Neural progenitor cell (in vitro differentiated cells): ENCODE measurements at regions not wholly inside any gene's neighbourhood (a gene's known extent, or its start where the extent isn't known, plus 50 kb on each side); places are given as distances from the start of the nearest gene placed in this dataset.

Experiments used
- DNase-seq: peaks from one replicate; pipeline ENCODE4 v3.0.0-alpha.2; 2016; ENCODE audit warnings: low spot score
- H2AFZ ChIP-seq: fragments of 200-600 bp; sonication (generic); replicated peaks from 2 replicates; pipeline ENCODE4 v1.6.1; 2016; ENCODE audit warnings: antibody characterized with exemption
- H3F3A ChIP-seq: fragments of 200-600 bp; sonication (generic); 2 replicates; pipeline ENCODE4 v1.6.1; 2016; ENCODE audit warnings: antibody characterized with exemption, low read depth
- H3K27ac ChIP-seq: fragments of 200-600 bp; sonication (generic); 2 replicates; pipeline ENCODE4 v1.5.1; 2016; ENCODE audit warnings: mild to moderate bottlenecking
- H3K27me3 ChIP-seq: fragments of 200-600 bp; sonication (generic); 2 replicates; pipeline ENCODE4 v1.6.1; 2016; ENCODE audit warnings: mild to moderate bottlenecking, moderate library complexity
- H3K36me3 ChIP-seq: fragments of 200-600 bp; sonication (generic); 2 replicates; pipeline ENCODE4 v1.5.1; 2016
- H3K4me1 ChIP-seq: fragments of 200-600 bp; sonication (generic); 2 replicates; pipeline ENCODE4 v1.6.1; 2016; ENCODE audit warnings: mixed run types
- H3K4me2 ChIP-seq: fragments of 200-600 bp; sonication (generic); 2 replicates; pipeline ENCODE4 v1.6.1; 2016
- H3K4me3 ChIP-seq: fragments of 200-600 bp; sonication (generic); 2 replicates; pipeline ENCODE4 v1.5.1; 2016
- H3K79me2 ChIP-seq: fragments of 200-600 bp; sonication (generic); 2 replicates; pipeline ENCODE4 v1.6.1; 2016; ENCODE audit warnings: low read depth
- H3K9ac ChIP-seq: fragments of 200-600 bp; sonication (generic); 2 replicates; pipeline ENCODE4 v1.6.1; 2016
- H3K9me3 ChIP-seq: fragments of 200-600 bp; sonication (generic); 2 replicates; pipeline ENCODE4 v1.5.1; 2016; ENCODE audit warnings: low read depth
- H4K20me1 ChIP-seq: fragments of 200-600 bp; sonication (generic); 2 replicates; pipeline ENCODE4 v1.6.1; 2016; ENCODE audit warnings: low read depth
- H3K27ac Mint-ChIP-seq: 3 replicates; pipeline ENCODE4 v1.8.0; 2021; ENCODE audit warnings: mixed read lengths
- H3K27me3 Mint-ChIP-seq: 2 replicates; pipeline ENCODE4 v1.8.0; 2022; ENCODE audit warnings: low read depth, mild to moderate bottlenecking, inconsistent platforms, moderate library complexity, mixed read lengths; ENCODE audit not compliant: insufficient read depth
- H3K36me3 Mint-ChIP-seq: 3 replicates; pipeline ENCODE4 v1.8.0; 2021; ENCODE audit warnings: mixed read lengths
- H3K4me1 Mint-ChIP-seq: 3 replicates; pipeline ENCODE4 v1.8.0; 2021; ENCODE audit warnings: mixed read lengths
- H3K4me3 Mint-ChIP-seq: 3 replicates; pipeline ENCODE4 v1.8.0; 2021; ENCODE audit warnings: mild to moderate bottlenecking, moderate library complexity, mixed read lengths
- H3K9me3 Mint-ChIP-seq: 3 replicates; pipeline ENCODE4 v1.8.0; 2020; ENCODE audit warnings: mixed read lengths
- EZH2 ChIP-seq: fragments of 200-600 bp; sonication (generic); IDR thresholded peaks from 2 replicates; pipeline ENCODE4 v1.6.1; 2017; ENCODE audit warnings: antibody characterized with exemption, mild to moderate bottlenecking, moderate library complexity
- EZH2phosphoT487 ChIP-seq: fragments of 200-600 bp; sonication (generic); IDR thresholded peaks from 2 replicates; pipeline ENCODE4 v1.6.1; 2017; ENCODE audit warnings: antibody characterized with exemption
- TF ChIP-seq, protein P1 (sequence below): fragments of 200-600 bp; sonication (generic); IDR thresholded peaks from 2 replicates; pipeline ENCODE4 v1.5.1; 2017; ENCODE audit warnings: antibody characterized with exemption, mild to moderate bottlenecking

DNA sequence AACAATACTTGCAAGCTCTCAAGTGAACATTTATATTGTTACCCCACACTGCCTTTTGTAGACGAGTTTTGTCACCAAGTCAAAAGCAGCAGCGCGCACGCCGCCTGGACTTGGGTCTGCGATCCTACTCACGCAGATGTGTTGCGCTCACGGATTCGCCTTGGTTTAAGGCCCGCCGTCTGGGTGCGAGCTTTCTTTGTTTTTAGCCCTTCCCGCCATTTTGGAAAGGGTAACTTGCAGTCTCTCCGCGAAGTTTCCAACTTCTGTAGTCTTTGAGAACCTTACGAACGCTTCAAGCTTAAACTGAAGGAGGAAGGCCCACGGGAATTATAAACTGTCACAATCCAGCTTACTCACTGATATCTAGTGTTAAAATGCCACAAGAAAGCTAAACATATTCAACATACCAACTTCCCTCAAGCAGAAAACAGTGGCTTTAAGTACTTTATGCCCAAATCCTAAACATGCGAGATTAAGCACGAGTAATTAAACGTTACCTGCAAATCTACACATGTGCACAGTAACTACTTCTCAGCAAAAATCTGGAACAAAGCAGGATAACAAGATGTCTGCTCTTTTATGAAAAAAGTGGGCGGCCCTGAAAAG, 80.4 kb upstream of the BTN3A2 start:
- Mint-ChIP-seq H3K4me1 (peaks cover 27% of the 10 kb centered on the region), H3K27ac (peak overlapping the region; percentile 97), H3K4me3 (peak overlapping the region; percentile 96), H3K27me3 (peaks cover 15% of the 10 kb centered on the region), H3K36me3 (peaks cover 4% of the 10 kb centered on the region), H3K9me3 (peaks cover 6% of the 10 kb centered on the region)
- H2AFZ ChIP-seq: no peak overlapping the region
- peaks cover 23% of the 10 kb centered on the region for H3F3A ChIP-seq
- H3K36me3 ChIP-seq: no peaks in the 10 kb centered on the region
- peak overlapping the region; percentile 77 for H3K4me3 ChIP-seq
- H4K20me1 ChIP-seq: no peaks in the 10 kb centered on the region
- H3K27me3 ChIP-seq: no peaks in the 10 kb centered on the region
- peak overlapping the region; percentile 56 for H3K9ac ChIP-seq
- TF ChIP-seq EZH2phosphoT487 (no peak), EZH2 (no peak)
- TF ChIP-seq, protein P1, sequence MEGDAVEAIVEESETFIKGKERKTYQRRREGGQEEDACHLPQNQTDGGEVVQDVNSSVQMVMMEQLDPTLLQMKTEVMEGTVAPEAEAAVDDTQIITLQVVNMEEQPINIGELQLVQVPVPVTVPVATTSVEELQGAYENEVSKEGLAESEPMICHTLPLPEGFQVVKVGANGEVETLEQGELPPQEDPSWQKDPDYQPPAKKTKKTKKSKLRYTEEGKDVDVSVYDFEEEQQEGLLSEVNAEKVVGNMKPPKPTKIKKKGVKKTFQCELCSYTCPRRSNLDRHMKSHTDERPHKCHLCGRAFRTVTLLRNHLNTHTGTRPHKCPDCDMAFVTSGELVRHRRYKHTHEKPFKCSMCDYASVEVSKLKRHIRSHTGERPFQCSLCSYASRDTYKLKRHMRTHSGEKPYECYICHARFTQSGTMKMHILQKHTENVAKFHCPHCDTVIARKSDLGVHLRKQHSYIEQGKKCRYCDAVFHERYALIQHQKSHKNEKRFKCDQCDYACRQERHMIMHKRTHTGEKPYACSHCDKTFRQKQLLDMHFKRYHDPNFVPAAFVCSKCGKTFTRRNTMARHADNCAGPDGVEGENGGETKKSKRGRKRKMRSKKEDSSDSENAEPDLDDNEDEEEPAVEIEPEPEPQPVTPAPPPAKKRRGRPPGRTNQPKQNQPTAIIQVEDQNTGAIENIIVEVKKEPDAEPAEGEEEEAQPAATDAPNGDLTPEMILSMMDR: no peak
- no peaks in the 10 kb centered on the region for H3K4me1 ChIP-seq
- peak overlapping the region; percentile 65 for H3K27ac ChIP-seq
- H3K9me3 ChIP-seq: no peaks in the 10 kb centered on the region
- peak; percentile 82 for DNase-seq
- peaks cover 19% of the 10 kb centered on the region for H3K79me2 ChIP-seq
- peak overlapping the region; percentile 81 for H3K4me2 ChIP-seq

DNA sequence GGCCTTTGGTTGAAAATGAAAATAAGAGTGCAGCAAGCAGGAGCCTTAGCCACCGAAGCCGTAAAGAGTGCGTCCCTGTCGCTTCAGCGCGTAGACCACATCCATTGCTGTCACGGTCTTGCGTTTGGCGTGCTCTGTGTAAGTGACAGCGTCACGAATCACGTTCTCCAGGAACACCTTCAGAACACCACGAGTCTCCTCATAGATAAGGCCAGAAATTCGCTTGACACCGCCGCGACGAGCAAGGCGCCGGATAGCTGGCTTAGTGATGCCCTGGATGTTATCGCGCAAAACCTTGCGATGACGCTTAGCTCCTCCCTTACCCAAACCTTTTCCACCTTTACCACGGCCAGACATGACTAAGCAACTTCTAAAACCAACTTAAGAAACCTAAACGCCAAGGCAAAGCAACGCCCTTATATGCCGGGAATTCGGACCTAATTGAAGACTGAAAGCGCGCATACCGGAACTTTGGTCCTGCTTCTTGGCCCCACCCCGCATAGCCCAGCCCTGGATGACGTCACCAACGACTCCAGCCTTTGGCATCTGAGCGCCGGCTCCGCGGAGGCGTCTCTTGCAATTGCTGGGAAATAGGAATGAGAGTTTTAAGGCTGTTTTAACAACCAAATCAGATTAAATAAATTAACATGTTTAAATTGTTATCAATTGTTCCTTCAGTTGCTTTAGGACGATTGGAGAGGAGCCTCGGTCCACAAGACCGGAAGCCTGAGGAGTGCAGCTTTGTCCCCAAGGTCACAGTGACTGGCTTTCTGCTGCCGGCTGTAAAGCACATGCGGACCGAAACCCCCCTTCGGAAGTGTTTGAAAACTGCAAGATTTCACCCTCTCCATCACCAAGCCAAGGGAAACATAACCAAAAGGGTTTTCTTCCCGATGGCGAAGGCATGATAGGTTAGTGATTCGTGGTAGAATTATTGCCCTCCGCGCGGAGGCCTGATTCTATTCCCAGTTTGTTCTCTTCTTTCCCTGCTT, 79.6 kb upstream of the BTN3A2 start:
- Histone ChIP-seq H3K36me3 (no peaks in the 10 kb centered on the region), H4K20me1 (no peaks in the 10 kb centered on the region), H3K79me2 (peaks cover 19% of the 10 kb centered on the region), H3K9me3 (no peaks in the 10 kb centered on the region), H3K4me3 (peak overlapping the region; percentile 77), H3K4me2 (peak overlapping the region; percentile 81), H3K27ac (peak overlapping the region; percentile 65), H3K4me1 (no peaks in the 10 kb centered on the region), H3K27me3 (no peaks in the 10 kb centered on the region), H3K9ac (peak overlapping the region; percentile 56), H2AFZ (no peak overlapping the region), H3F3A (peaks cover 23% of the 10 kb centered on the region)
- TF ChIP-seq, protein P1: no peak
- no peak for TF ChIP-seq EZH2phosphoT487
- Mint-ChIP-seq H3K4me1 (peaks cover 27% of the 10 kb centered on the region), H3K36me3 (peaks cover 4% of the 10 kb centered on the region), H3K4me3 (peak overlapping the region; percentile 96), H3K27me3 (peaks cover 15% of the 10 kb centered on the region), H3K27ac (peak overlapping the region; percentile 97), H3K9me3 (peaks cover 6% of the 10 kb centered on the region)
- peak; percentile 99 for DNase-seq

DNA sequence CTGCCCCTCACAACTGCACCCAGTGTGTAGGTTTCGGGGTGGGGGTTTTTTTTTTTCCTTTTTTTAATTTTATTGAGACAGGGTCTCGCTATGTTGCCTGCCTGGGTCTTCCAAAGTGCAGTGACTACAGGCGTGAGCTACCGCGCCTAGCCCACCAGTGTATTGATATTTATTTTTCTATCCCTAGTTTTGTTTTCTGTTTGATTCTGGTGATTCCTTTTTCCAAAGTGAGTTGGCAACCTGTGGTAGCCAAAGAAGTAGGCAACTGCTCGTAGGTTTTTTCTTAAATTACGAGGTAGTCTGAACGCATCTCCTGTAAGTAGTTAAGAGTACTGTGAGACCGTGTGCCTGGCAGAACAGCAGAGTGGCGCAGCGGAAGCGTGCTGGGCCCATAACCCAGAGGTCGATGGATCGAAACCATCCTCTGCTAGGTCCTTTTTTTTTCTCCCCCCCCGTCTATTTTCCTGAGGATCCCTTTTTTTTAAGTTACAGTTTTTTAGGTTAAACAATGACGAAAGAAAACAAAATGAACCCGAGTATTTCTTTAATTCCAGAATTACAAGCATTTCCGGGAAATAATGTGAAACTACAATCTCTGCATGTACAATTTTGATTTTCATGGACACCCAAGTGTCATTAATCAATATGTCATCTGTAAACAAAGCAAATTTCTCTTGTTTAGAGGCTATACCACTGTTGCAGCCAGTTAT, 78.7 kb upstream of the BTN3A2 start:
- Mint-ChIP-seq H3K27ac (peak overlapping the region; percentile 97), H3K4me1 (peaks cover 26% of the 10 kb centered on the region), H3K4me3 (peak overlapping the region; percentile 96), H3K27me3 (peaks cover 12% of the 10 kb centered on the region), H3K36me3 (peaks cover 4% of the 10 kb centered on the region), H3K9me3 (peaks cover 6% of the 10 kb centered on the region)
- Histone ChIP-seq H3K27ac (no peak overlapping the region), H3F3A (peaks cover 23% of the 10 kb centered on the region), H3K79me2 (peaks cover 19% of the 10 kb centered on the region), H2AFZ (no peak overlapping the region), H3K4me1 (no peaks in the 10 kb centered on the region), H3K4me3 (peak overlapping the region; percentile 77), H3K4me2 (peak overlapping the region; percentile 81), H4K20me1 (no peaks in the 10 kb centered on the region), H3K9ac (peak overlapping the region; percentile 2), H3K9me3 (no peaks in the 10 kb centered on the region), H3K36me3 (no peaks in the 10 kb centered on the region), H3K27me3 (no peaks in the 10 kb centered on the region)
- TF ChIP-seq EZH2: no peak
- TF ChIP-seq, protein P1: no peak
- DNase-seq: peak; percentile 80
